ENCODE measurements at regions not wholly inside any gene's neighbourhood (a gene's known extent, or its start where the extent isn't known, plus 50 kb on each side); places are given as distances from the start of the nearest gene placed in this dataset.

DNA sequence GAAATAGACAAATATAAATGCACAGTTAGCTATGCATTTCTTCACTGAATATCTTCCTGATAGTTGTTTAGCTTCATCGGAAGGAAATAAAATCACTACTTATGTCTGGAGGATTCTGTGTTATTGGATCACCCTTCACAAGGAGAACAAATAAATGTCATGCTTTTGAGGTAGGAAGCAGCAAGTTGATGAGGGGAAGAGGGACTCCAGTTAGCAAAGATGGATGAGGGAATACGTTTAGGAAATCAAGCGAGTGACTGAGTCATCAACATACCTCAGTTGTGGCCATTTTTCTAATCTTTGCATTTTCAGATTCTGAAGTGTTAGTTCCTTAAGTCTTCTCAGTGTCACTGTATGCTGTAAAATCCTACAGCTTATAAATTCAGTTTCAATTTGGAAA lies 456.2 kb downstream of the EPHA4 start:
- TF ChIP-seq, protein P1, sequence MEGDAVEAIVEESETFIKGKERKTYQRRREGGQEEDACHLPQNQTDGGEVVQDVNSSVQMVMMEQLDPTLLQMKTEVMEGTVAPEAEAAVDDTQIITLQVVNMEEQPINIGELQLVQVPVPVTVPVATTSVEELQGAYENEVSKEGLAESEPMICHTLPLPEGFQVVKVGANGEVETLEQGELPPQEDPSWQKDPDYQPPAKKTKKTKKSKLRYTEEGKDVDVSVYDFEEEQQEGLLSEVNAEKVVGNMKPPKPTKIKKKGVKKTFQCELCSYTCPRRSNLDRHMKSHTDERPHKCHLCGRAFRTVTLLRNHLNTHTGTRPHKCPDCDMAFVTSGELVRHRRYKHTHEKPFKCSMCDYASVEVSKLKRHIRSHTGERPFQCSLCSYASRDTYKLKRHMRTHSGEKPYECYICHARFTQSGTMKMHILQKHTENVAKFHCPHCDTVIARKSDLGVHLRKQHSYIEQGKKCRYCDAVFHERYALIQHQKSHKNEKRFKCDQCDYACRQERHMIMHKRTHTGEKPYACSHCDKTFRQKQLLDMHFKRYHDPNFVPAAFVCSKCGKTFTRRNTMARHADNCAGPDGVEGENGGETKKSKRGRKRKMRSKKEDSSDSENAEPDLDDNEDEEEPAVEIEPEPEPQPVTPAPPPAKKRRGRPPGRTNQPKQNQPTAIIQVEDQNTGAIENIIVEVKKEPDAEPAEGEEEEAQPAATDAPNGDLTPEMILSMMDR (conservative IDR thresholded peaks at IDR 0.05; ENCODE audit: low read depth, low read length): no peak
- no peak for DNase-seq (ENCODE audit: low read depth)
- no peak overlapping the region for H3K4me3 ChIP-seq (ENCODE audit: low read length)

DNA sequence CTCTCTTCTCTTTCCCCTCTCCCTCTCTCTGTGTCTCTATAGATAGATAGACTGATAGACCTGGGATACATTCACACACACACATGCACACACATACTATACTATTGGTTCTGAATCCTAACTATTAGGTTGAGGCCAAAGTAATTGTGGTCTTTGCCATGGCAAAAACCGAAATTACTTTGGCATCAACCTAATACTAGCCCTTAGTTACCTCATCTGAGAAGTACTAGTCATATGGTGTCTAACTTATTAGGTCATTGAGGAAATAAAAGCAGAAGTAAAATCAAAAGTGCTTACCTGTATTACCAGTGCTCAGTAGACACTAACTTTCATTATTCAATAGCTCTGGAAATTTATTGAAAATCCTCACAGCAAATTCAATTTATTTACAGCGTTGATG lies 451.5 kb downstream of the EPHA4 start:
- H3K4me3 ChIP-seq (ENCODE audit: low read length): no peak overlapping the region
- DNase-seq (ENCODE audit: low read depth): no peak
- TF ChIP-seq, protein P1 (conservative IDR thresholded peaks at IDR 0.05; ENCODE audit: low read depth, low read length): no peak

DNA sequence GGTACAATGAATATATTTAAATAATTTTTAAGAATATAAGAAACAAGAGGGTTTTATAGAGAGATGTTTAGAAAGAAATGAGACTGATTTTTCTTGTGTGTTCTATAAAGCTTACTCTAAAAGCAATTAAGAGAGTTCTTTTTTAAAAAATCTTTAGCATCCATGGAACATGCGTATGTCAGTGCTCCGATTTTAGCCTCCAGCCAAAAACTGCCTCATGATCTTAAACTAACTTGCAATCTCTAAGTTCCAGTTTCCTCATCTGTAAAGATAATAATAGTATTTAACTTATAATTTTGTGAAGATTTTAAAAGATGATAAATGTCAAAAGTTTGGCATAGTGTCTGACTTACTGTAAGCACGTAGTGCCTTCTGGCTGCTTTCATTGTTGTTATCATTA lies 448.7 kb downstream of the EPHA4 start:
- TF ChIP-seq, protein P1 (conservative IDR thresholded peaks at IDR 0.05; ENCODE audit: low read depth, low read length): no peak
- DNase-seq (ENCODE audit: low read depth): no peak
- no peak overlapping the region for H3K4me3 ChIP-seq (ENCODE audit: low read length)

DNA sequence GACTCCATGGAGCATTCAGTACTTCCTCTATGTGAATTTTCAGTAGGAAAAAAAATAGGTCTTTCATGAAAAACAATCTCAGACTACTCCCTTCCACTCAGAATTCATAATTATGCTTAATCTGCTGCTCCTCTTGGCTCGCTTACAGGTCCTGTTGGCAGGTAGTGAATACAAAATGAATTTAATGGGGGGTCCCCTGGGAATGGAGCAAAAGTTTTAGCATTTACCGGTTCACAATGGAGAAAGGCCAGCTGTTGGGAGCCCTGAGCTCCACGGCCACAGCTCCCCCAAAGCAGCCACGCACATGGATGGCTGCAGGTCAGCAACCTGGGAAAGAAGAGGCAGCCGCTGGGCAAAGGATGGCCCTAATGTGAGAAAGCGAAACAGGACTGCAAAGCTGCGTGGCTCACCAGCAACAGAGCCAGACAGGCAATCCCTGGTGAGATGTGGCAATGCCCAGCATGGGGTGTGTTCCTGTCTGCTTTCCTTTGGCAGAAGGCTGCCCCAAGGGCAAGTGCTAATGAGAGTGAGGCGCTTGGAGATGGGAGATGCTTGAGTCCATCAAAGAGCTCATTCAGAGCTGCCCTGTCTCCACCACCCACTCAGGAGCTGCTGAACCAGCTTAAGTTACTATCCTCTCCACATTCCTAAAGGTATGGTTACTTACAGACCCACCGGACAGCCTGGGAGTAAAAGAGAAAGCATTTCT lies 447.4 kb downstream of the EPHA4 start:
- DNase-seq (ENCODE audit: low read depth): no peak
- H3K4me3 ChIP-seq (ENCODE audit: low read length): no peak overlapping the region
- TF ChIP-seq, protein P1 (conservative IDR thresholded peaks at IDR 0.05; ENCODE audit: low read depth, low read length): no peak

DNA sequence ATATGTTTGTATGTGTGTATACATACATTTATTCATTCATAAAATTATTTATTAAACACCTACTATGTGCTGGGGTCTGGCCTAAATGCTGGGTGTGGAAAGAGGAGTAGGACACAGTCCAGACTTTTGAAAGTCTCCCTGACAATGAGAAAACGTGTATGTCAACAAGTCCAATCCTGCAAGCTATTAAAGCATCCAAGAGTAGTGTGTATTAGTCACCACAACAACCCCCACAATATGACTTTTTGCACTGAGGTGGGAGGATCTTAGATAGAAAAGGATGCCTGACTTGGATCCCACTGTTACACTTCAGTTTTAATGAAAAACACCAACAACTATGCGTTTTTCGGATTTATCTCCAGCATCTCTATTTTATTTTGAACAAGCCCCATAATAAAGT lies 446.4 kb downstream of the EPHA4 start:
- H3K4me3 ChIP-seq (ENCODE audit: low read length): no peak overlapping the region
- no peak for DNase-seq (ENCODE audit: low read depth)
- TF ChIP-seq, protein P1 (conservative IDR thresholded peaks at IDR 0.05; ENCODE audit: low read depth, low read length): no peak

DNA sequence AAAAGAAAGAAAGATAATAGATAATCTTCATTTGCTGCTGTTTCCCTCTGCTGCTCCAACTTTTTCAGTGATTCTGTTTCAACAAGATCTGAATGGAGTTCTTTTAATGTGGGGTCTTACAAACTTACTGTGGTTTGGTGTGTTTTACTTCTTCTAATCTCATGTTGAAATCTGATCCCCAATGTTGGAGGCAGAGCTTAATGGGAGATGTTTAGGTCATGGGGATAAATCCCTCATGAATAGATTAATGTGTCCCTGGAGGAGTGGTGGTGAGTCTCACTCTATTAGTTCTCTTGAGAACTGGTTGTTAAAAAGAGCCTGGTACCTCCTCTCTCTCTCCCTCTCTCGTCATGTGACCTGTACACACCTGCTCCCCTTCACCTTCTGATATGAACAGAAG lies 442.4 kb downstream of the EPHA4 start:
- TF ChIP-seq, protein P1 (conservative IDR thresholded peaks at IDR 0.05; ENCODE audit: low read depth, low read length): no peak
- no peak overlapping the region for H3K4me3 ChIP-seq (ENCODE audit: low read length)
- DNase-seq (ENCODE audit: low read depth): no peak

DNA sequence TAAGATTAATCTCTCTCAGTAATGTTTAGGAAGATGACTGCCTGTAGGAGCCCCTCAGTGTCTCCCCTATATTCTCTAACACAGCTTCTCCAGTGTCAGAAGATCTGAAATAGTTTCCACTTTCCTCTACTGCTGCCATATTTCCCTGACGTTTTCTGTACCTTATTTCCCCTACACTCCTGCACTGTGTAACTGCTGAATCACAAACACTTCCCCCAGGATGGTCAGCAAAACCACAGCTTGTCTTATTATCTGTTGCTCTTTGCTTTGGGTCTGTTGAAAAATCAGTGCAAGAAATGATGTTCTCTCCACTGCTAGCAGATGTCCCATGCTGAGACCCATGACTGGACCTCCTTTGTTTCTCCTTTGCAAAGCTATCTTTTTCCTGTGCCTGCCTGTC lies 441.7 kb downstream of the EPHA4 start:
- DNase-seq (ENCODE audit: low read depth): no peak
- TF ChIP-seq, protein P1 (conservative IDR thresholded peaks at IDR 0.05; ENCODE audit: low read depth, low read length): no peak
- H3K4me3 ChIP-seq (ENCODE audit: low read length): no peak overlapping the region
